HUES64 (cell line): ENCODE measurements at regions not wholly inside any gene's neighbourhood (a gene's known extent, or its start where the extent isn't known, plus 50 kb on each side); places are given as distances from the start of the nearest gene placed in this dataset.
"Not testable (repeated sequence)": the region's sequence is repeated elsewhere in the genome, so short reads cannot be mapped to it uniquely, and the experiment has no call there.

Experiments used
- H3K27ac ChIP-seq: 2 replicates; pipeline ENCODE4 v1.7.0; 2013; ENCODE audit warnings: low read depth, low read length, inconsistent platforms
- H3K27me3 ChIP-seq: 2 replicates; pipeline ENCODE4 v1.6.1; 2013; ENCODE audit warnings: mild to moderate bottlenecking, low read length; ENCODE audit not compliant: insufficient read depth
- H3K36me3 ChIP-seq: 2 replicates; pipeline ENCODE4 v1.6.1; 2013; ENCODE audit warnings: mild to moderate bottlenecking, low read length; ENCODE audit not compliant: insufficient read depth
- H3K4me1 ChIP-seq: 2 replicates; pipeline ENCODE4 v1.6.1; 2013; ENCODE audit warnings: mild to moderate bottlenecking, low read length, moderate library complexity; ENCODE audit not compliant: insufficient read depth
- H3K4me3 ChIP-seq: 2 replicates; pipeline ENCODE4 v1.5.1; 2013; ENCODE audit warnings: mild to moderate bottlenecking, low read length, moderate library complexity
- H3K9ac ChIP-seq: 2 replicates; pipeline ENCODE4 v1.6.1; 2013; ENCODE audit warnings: mild to moderate bottlenecking, low read depth, low read length
- H3K9me3 ChIP-seq: 2 replicates; pipeline ENCODE4 v1.6.1; 2013; ENCODE audit warnings: low read depth, low read length; ENCODE audit not compliant: insufficient read depth
- WGBS: fragments of 150-250, 120-280 bp; methylation state at CpG from one replicate; pipeline ENCODE4 v1.1.7; 2013; ENCODE audit warnings: missing lambda C conversion rate; 5-methylcytosine and 5-hydroxymethylcytosine counted together

DNA sequence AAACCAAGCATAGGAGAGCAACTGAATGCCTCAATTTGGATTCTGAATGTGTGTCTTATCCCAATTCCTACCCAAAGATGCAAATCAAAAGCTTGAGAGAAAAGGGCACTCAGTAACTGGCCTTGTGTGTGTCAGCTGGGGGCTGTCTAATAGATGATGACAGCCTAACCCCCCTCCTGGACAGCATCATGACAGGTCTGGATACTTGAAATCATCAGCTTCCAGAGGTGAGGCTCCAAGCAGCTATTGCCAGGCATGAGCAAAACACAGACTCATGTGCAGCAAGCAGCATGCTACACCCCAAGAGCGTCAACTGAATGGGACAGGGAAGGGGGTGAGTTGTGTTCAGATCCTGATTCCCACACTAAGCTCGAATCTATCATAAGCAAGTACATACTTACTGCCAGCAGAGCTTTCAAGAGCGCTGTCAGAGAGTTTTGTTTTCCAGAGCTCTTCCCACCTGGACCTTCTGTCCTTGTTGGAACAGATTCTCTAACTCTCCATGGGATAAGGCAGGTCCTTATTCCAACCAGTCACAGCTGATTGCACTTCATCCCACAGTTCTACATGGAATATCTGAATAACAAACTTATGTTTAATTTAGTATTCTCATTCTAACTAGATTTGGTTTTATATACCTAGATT lies 467.5 kb downstream of the DTWD2 start:
- WGBS = 91% methylated on average over 3 of the region's 3 CpGs
- peaks cover 7% of the 10 kb centered on the region for H3K4me1 ChIP-seq

DNA sequence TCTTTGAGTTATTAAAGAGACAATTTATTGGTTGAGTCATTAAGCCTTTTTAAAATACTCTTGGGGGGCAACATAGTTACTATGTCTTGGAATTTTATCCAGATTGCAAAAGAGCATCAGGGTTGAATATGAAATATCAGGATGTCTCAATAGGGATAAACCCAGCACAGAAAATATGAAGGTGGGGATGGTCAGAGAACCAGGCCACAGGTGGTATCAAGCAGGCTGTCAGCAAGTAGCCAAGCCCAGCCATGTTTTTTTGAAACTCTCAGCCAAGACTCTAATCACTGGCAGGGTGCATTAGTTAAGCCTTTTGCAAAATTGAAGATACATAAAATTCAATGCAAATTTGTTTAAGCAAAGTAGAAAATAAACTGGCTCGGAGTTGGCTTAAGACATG lies 468.9 kb downstream of the DTWD2 start:
- Histone ChIP-seq H3K27ac (no peak overlapping the region), H3K9ac (no peak overlapping the region), H3K27me3 (no peaks in the 10 kb centered on the region), H3K9me3 (no peaks in the 10 kb centered on the region), H3K4me3 (no peak overlapping the region), H3K4me1 (no peaks in the 10 kb centered on the region), H3K36me3 (no peaks in the 10 kb centered on the region)
- WGBS = 94% methylated on average over 1 of the region's 1 CpG

More for the DNA sequence above, 467.5 kb downstream of the DTWD2 start:
- Histone ChIP-seq H3K36me3 (no peaks in the 10 kb centered on the region), H3K27ac (no peak overlapping the region), H3K9me3 (no peaks in the 10 kb centered on the region), H3K4me3 (no peak overlapping the region), H3K27me3 (no peaks in the 10 kb centered on the region), H3K9ac (no peak overlapping the region)

DNA sequence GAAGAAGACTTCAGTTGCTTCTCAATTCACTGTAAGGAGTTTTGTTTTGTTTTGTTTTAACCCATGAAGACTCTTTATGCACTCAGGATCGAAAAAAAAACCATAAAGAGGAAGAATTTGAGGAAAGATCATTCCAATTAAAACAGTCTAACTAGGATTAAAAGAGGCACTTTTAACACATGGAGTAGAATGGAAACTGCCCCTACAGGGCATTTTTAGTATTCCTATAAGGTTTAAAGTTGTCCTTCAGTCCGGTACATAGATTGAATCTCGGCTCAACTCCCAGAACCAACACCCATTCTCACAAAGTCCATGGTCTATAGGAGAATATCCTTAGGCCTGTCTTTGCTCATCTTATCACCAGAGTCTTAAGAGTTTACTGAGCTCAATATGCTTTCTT lies 469.6 kb downstream of the DTWD2 start:
- H3K4me1 ChIP-seq = no peaks in the 10 kb centered on the region

DNA sequence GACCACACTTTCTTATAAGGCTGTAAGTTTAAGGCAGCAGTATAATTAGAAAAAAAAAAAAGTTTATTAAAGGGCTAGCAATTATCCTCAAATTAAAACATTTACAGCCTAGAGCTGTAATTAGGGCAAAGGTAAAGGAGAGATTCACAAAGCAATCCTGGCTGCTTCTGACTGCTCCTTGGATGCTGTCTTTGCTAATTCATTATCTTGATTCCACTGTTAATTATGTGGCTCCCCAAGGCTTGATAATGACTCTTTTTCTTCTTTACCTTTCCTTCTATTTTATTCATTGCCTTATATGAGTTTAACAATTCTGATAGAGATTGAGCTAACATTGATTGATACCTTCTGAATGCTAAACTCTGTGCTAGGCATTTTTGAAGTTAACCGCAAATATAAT lies 476.5 kb downstream of the DTWD2 start:
- H3K9ac ChIP-seq = no peak overlapping the region
- no peak overlapping the region for H3K27ac ChIP-seq
- no peaks in the 10 kb centered on the region for H3K9me3 ChIP-seq
- no peaks in the 10 kb centered on the region for H3K4me1 ChIP-seq
- H3K4me3 ChIP-seq = no peak overlapping the region
- H3K27me3 ChIP-seq = no peaks in the 10 kb centered on the region
- 91% methylated on average over 1 of the region's 1 CpG for WGBS
- no peaks in the 10 kb centered on the region for H3K36me3 ChIP-seq

More for the DNA sequence above, 469.6 kb downstream of the DTWD2 start:
- Histone ChIP-seq H3K4me3 (no peak overlapping the region), H3K27ac (no peak overlapping the region), H3K9me3 (no peaks in the 10 kb centered on the region), H3K36me3 (no peaks in the 10 kb centered on the region), H3K9ac (no peak overlapping the region), H3K27me3 (no peaks in the 10 kb centered on the region)
- WGBS = 96% methylated on average over 2 of the region's 3 CpGs

DNA sequence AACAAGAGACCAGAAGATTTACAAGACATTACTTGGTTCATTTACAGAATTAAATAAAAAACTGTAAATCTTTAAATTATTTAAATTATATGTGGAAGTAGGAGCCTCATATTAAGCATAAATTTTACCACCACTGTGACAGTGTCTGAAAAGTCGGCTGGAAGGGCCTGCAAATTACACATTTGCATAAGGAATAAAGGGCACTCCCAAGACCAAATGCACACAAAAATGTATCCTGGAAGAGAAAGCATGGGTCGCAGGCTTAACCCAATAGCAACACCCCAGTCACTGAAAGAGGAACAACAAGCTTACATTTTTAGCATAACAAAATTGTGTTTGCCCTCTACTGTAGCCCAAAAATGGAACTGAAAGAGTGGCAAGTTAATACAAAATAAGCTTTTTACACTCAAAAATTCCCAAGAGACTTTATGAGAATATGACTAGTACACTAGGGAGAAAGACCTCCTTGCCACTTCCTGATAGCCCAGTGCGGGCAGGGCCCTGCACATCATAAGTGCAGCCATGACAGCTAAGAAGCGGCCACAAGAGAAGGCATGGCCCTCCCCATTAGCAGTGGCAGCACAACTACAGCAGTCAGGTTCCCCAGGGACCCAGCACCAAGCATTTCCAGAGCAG lies 482.0 kb downstream of the DTWD2 start:
- no peaks in the 10 kb centered on the region for H3K27me3 ChIP-seq
- H3K36me3 ChIP-seq = no peaks in the 10 kb centered on the region
- H3K27ac ChIP-seq = no peak overlapping the region
- no peak overlapping the region for H3K4me3 ChIP-seq
- H3K9ac ChIP-seq = no peak overlapping the region
- H3K4me1 ChIP-seq = no peaks in the 10 kb centered on the region
- H3K9me3 ChIP-seq = peaks cover 18% of the 10 kb centered on the region
- WGBS = 92% methylated on average over 4 of the region's 4 CpGs

DNA sequence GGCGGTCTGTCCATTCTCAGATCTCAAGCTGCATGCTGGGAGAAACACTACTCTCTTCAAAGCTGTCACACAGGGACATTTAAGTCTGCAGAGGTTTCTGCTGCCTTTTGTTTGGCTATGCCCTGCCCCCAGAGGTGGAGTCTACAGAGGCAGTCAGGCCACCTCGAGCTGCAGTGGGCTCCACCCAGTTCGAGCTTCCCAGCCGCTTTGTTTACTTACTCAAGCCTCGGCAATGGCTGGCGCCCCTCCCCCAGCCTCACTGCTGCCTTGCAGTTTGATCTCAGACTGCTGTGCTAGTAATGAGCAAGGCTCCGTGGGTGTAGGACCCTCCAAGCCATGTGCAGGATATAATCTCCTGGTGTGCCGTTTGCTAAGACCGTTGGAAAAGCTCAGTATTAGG lies 486.1 kb downstream of the DTWD2 start:
- 89% methylated on average over 9 of the region's 9 CpGs for WGBS
- peaks cover 18% of the 10 kb centered on the region for H3K9me3 ChIP-seq
- H3K4me1 ChIP-seq, H3K4me3 ChIP-seq, H3K9ac ChIP-seq, H3K27me3 ChIP-seq, H3K27ac ChIP-seq, H3K36me3 ChIP-seq: not testable (repeated sequence)

DNA sequence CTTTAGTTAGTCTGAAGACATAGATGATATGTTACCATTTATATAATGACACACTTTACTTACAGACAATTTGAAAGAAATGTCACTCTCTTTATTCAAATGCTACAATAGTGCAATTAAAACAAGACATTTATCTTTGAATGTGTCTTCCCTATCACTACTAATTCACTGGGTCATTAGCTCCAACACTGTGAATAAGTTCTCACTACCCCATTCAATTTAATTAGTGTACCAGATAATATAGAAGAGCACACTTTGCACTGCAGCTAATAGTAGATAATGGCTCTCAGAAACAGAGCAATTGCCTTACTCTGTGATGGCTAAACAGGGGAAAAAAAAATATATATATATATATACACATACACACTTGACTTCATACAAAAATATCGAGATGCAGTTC lies 497.0 kb downstream of the DTWD2 start:
- Histone ChIP-seq H3K4me3 (no peak overlapping the region), H3K4me1 (peaks cover 12% of the 10 kb centered on the region; the same call in 1 of the 2 replicates), H3K9me3 (no peaks in the 10 kb centered on the region), H3K27ac (no peak overlapping the region), H3K36me3 (no peaks in the 10 kb centered on the region), H3K9ac (no peak overlapping the region), H3K27me3 (no peaks in the 10 kb centered on the region)
- 100% methylated on average over 1 of the region's 1 CpG for WGBS

DNA sequence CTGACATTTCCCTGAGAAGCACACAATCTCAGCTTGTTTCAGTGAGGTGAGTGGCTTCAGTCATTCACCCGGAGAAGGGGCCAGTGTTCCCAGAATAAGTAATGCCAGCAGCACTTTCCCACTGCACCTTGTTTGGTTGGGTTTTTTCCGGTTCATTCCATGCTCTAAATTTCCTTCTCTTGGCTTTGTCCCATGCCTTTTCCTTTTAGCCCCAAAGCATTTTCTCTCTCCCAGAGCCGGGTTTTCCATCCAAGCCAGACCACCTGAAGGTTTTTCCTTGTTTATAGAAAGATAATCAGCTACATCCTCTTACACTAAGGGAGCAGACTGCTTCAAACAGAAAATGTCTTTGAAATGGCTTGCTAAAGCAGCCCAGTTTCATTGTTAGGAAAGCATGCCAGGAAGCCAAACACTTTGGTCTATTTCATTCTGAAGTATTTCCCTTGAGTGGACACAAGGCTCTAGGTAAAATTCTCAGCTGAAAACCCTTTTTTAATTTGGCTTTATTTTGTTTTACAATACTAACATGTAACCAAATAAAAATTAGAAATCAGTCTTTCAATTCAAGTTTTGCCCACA lies 501.6 kb downstream of the DTWD2 start:
- Histone ChIP-seq H3K27me3 (no peaks in the 10 kb centered on the region), H3K9ac (no peak overlapping the region), H3K36me3 (no peaks in the 10 kb centered on the region), H3K9me3 (no peaks in the 10 kb centered on the region), H3K4me3 (no peak overlapping the region), H3K4me1 (peaks cover 17% of the 10 kb centered on the region; the same call in 1 of the 2 replicates), H3K27ac (no peak overlapping the region)
- WGBS = 73% methylated on average over 3 of the region's 3 CpGs

DNA sequence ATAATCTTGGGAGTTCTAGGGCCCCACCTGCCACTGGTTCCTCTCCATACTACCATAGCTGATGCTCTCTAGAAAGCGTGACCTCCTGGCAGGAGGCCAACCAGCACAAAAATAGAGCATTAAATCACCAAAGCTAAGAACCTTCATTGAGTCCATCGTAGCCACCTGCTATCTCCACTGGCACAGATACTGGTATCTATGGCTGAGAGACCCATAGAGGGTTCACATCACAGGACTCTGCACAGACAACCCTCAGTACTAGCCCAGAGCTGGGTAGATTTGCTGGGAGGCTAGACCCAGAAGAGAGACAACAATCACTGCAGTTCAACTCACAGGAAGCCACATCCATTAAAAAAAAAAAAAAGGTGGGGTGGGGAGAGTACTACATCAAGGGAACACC lies 509.1 kb downstream of the DTWD2 start:
- Histone ChIP-seq H3K27me3 (no peaks in the 10 kb centered on the region), H3K9me3 (no peaks in the 10 kb centered on the region), H3K36me3 (no peaks in the 10 kb centered on the region), H3K4me1 (no peaks in the 10 kb centered on the region), H3K4me3 (no peak overlapping the region), H3K27ac (no peak overlapping the region), H3K9ac (no peak overlapping the region)
- WGBS = 100% methylated on average over 2 of the region's 2 CpGs

DNA sequence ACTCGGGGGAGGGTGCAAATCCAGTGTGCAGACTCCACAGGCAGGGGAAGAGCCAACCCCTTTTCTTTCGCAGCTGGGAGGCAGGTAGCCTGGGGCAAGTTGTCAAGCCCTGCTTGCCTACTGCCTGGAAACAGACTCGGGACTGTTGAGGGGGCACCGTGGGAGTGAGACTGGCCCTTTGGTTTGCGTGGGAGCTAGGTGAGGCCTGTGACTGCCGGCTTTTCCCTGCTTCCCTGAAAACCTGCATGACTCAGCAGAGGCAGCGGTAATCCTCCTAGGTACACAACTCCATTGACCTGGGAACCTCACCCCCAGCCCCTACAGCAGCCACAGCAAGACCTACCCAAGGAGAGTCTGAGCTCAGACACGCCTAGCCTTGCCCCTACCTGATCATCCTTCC lies 509.5 kb downstream of the DTWD2 start:
- no peak overlapping the region for H3K4me3 ChIP-seq
- H3K27ac ChIP-seq = no peak overlapping the region
- no peaks in the 10 kb centered on the region for H3K4me1 ChIP-seq
- H3K27me3 ChIP-seq = no peaks in the 10 kb centered on the region
- H3K9ac ChIP-seq = no peak overlapping the region
- 91% methylated on average over 8 of the region's 8 CpGs for WGBS
- no peaks in the 10 kb centered on the region for H3K9me3 ChIP-seq
- no peaks in the 10 kb centered on the region for H3K36me3 ChIP-seq

DNA sequence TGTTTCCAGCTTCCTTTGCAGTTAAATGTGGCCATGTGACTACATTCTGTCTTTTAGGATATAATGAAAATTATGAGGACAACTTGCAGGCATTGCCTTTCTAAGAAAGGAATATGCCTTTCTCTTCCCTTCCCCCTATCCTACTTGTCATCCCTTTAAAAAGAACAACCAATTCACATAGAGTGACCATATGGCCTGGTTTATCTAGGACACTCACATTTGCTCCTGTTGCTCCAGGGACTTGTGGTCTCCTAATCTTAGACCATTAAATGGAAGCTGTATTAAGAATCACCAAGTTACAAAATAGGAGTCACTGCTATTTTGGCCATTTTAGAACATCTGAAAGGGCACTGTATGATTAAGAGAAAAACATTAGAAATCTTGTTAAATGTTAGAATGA lies 520.3 kb downstream of the DTWD2 start:
- Histone ChIP-seq H3K9ac (no peak overlapping the region), H3K27me3 (no peaks in the 10 kb centered on the region), H3K4me1 (no peaks in the 10 kb centered on the region), H3K27ac (no peak overlapping the region), H3K4me3 (no peak overlapping the region), H3K9me3 (no peaks in the 10 kb centered on the region), H3K36me3 (no peaks in the 10 kb centered on the region)
